ENCODE measurements at regions not wholly inside any gene's neighbourhood (a gene's known extent, or its start where the extent isn't known, plus 50 kb on each side); places are given as distances from the start of the nearest gene placed in this dataset.

DNA sequence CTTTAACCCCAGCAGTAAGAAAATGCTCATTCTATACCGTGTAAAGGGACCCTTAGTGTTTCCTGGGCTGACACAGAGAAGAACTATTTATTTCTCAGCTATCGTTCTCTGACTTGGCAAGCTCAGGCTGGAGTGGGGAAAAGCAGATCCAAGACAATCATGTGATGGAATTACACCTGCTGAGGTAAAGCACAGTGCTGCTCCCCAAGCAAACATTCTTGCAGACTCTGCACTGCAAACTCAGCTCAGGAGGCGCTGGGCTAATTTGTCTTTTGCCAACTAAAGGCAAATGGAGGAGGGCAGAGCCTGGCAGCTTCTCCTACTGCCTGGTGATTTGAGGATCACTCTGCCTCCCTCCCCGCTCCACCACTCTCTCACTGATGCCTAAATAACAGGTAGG is 57.8 kb upstream of the FUT8 start:
- DNase-seq (ENCODE audit: low read depth) = no peak

DNA sequence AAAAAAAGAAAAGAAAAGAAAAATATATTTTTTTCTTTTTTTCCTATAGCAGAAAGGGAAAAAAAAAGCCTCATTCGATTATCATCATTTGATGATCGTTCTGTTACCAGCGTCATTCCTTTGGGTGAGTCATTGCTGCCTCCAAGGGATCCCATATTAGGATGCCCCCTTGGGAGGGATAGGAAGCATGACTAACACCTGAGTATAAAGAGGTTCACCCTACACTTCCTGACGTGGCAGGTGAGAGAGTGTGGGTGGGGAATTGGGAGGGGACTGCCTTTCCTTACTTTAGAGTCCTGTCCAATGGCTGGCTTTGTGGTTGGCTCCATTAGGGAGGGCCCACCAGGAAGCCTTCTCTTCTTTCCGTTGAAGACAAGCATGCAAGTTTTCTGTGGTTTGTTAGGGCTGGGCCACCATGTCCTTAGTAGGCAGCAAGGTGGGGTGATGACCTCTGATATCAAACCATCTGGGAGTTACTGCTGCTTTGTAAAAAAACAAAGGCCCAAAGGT is 56.1 kb upstream of the FUT8 start:
- peak; percentile 86 for DNase-seq (ENCODE audit: low read depth)

GRCh38 chr14:65357113-65357512 is 55.4 kb upstream of the FUT8 start:
- peak; percentile 39 for DNase-seq (ENCODE audit: low read depth)

DNA sequence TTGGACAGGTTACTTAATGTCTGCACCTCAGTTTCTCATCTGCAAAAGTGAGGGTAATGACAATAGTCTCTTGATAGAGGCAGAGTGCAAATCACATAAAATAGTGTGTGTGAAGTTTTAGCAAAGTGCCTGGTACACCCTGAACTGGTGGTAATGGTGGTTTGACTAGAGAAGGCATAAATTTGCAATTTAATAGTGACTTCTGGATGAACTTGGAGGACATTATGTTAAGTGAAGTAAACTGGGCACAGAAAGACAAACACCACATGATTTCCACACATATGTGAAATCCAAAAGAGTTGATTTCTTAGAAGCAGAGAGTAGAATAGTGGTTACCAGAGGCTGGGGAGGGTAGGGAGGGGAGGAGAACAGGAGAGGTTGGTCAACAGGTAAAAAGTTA is 54.8 kb upstream of the FUT8 start:
- no peak for DNase-seq (ENCODE audit: low read depth)

GRCh38 chr14:65359503-65359902 is 53.0 kb upstream of the FUT8 start:
- peak; percentile 26 for DNase-seq (ENCODE audit: low read depth)

- no peak for DNase-seq (ENCODE audit: low read depth)
Measured at GRCh38 chr14:65360144-65360784, 52.3 kb upstream of the FUT8 start.

GRCh38 chr14:65361920-65362319 is 50.6 kb upstream of the FUT8 start:
- peak; percentile 72 for DNase-seq (ENCODE audit: low read depth)

Data from EH (cell line).